Kidney (tissue), 13 donors: ENCODE measurements at regions not wholly inside any gene's neighbourhood (a gene's known extent, or its start where the extent isn't known, plus 50 kb on each side); places are given as distances from the start of the nearest gene placed in this dataset.

Experiments used
- DNase-seq, 5 donors: peaks; one replicate each; pipeline ENCODE4 v3.0.0-alpha.2; 2013 to 2020
- FAIRE-seq: peaks from 2 replicates; lab custom pipeline; 2012; peaks lifted over from hg19 to GRCh38; lab: Jason Lieb, UNC
- H3K27ac ChIP-seq, 2 donors: one replicate each; pipeline ENCODE4 v1.7.0; 2013; ENCODE audit warnings: low read depth in 2 of 2, low read length in 2 of 2, inconsistent platforms in 1 of 2
- H3K27me3 ChIP-seq: one replicate; pipeline ENCODE4 v1.7.1; 2013; ENCODE audit warnings: low read length, inconsistent platforms; ENCODE audit not compliant: control insufficient read depth, insufficient read depth
- H3K36me3 ChIP-seq, 3 donors: one replicate each; pipeline versions ENCODE4 v1.7.0 to v1.7.1; 2013; ENCODE audit warnings: low read length in 3 of 3, control low read depth in 1 of 3, inconsistent platforms in 1 of 3; ENCODE audit not compliant: insufficient read depth in 3 of 3, control insufficient read depth in 2 of 3
- H3K4me1 ChIP-seq, 3 donors: one replicate each; pipeline versions ENCODE4 v1.7.0 to v1.7.1; 2013; ENCODE audit warnings: low read length in 3 of 3, inconsistent platforms in 1 of 3, low read depth in 1 of 3; ENCODE audit not compliant: control insufficient read depth in 2 of 3, insufficient read depth in 2 of 3
- H3K4me3 ChIP-seq, 3 donors: one replicate each; pipeline versions ENCODE4 v1.7.0 to v1.8.1; 2013; ENCODE audit warnings: low read length in 3 of 3, control low read depth in 1 of 3, inconsistent platforms in 1 of 3
- H3K9ac ChIP-seq, 3 donors: one replicate each; pipeline versions ENCODE4 v1.7.0 to v1.7.1; 2013; ENCODE audit warnings: low read length in 3 of 3, control low read depth in 1 of 3, inconsistent platforms in 1 of 3
- H3K9me3 ChIP-seq, 3 donors: one replicate each; pipeline versions ENCODE4 v1.7.0 to v1.7.1; 2013; ENCODE audit warnings: low read length in 3 of 3, control low read depth in 1 of 3, inconsistent platforms in 1 of 3; ENCODE audit not compliant: control insufficient read depth in 2 of 3, insufficient read depth in 1 of 3
- CTCF ChIP-seq: IDR thresholded peaks from 3 replicates; pipeline ENCODE4 v1.5.1; 2012; ENCODE audit warnings: mild to moderate bottlenecking, moderate library complexity, borderline replicate concordance; ENCODE audit not compliant: insufficient read depth; ENCODE audit errors: extremely low read depth
- intact Hi-C: fragments of 100-400 bp; cut with DNase I; formaldehyde crosslinking; loops from one replicate; pipeline ENCODE4 v1.11.1; 2022
- donor health status: control.
- donor health status: control.
- donor health status: control.
- donor health status: control.
- donor health status: control.
- donor health status: DM: yes; HTN: yes; CAD: no.
- donor health status: Normal renal cell carcinoma (clear cell type).

GRCh38 chr9:22204240-22204639 is 195.1 kb upstream of the CDKN2B start:
- FAIRE-seq (no peak), DNase-seq (no peak)
- no peaks in the 10 kb centered on the region for H3K36me3 ChIP-seq

GRCh38 chr9:22206833-22207232 is 197.7 kb upstream of the CDKN2B start:
- H3K27me3 ChIP-seq: no peaks in the 10 kb centered on the region
- no peak for FAIRE-seq

More at GRCh38 chr9:22204240-22204639, 195.1 kb upstream of the CDKN2B start:
- Histone ChIP-seq H3K27ac (no peak overlapping the region), H3K4me3 (no peak overlapping the region), H3K4me1 (no peaks in the 10 kb centered on the region), H3K27me3 (no peaks in the 10 kb centered on the region), H3K9ac (no peak overlapping the region), H3K9me3 (no peaks in the 10 kb centered on the region)
- no peak for TF ChIP-seq CTCF
- intact Hi-C loops: no loop called here

GRCh38 chr9:22208846-22209585 is 199.9 kb upstream of the CDKN2B start:
- Histone ChIP-seq H3K4me1 (no peaks in the 10 kb centered on the region), H3K4me3 (peak overlapping the region in 1 of 3 donors; percentile 2), H3K9ac (no peak overlapping the region), H3K27me3 (no peaks in the 10 kb centered on the region), H3K36me3 (no peaks in the 10 kb centered on the region), H3K9me3 (no peaks in the 10 kb centered on the region), H3K27ac (no peak overlapping the region)
- TF ChIP-seq CTCF: no peak
- DNase-seq (no peak), FAIRE-seq (no peak)
- intact Hi-C loops: no loop called here

More at GRCh38 chr9:22206833-22207232, 197.7 kb upstream of the CDKN2B start:
- intact Hi-C loops: no loop called here
- peak in 2 of 5 donors; percentile 1 to 35 for DNase-seq
- Histone ChIP-seq H3K36me3 (no peaks in the 10 kb centered on the region), H3K9me3 (no peaks in the 10 kb centered on the region), H3K27ac (no peak overlapping the region), H3K4me1 (no peaks in the 10 kb centered on the region), H3K9ac (no peak overlapping the region), H3K4me3 (no peak overlapping the region)
- TF ChIP-seq CTCF: no peak
